A549 (cell line): ENCODE measurements at regions not wholly inside any gene's neighbourhood (a gene's known extent, or its start where the extent isn't known, plus 50 kb on each side); places are given as distances from the start of the nearest gene placed in this dataset.

Source experiments
- ATAC-seq, 2 experiments: fragments of 200-7000 bp in 1 of 2; fragments of >200 bp in 1 of 2; cut with Nextera tagmentation in 1 of 2; cut with Tn5 transposase in 1 of 2; 3 replicates each; pipeline versions ENCODE4 v1.8.0 to v1.9.1; 2018 to 2020; ENCODE audit warnings: mild to moderate bottlenecking in 1 of 2, moderate library complexity in 1 of 2
- CTCF ChIA-PET: fragments of 300-600 bp; sonication (Branson Sonifier 250); formaldehyde crosslinking; extraction: SDS; loops from one replicate; lab custom pipeline; 2021; ENCODE audit warnings: antibody characterized with exemption, inconsistent platforms; lab: Yijun Ruan, JAX
- POLR2A ChIA-PET: fragments of 350-600 bp; formaldehyde crosslinking; extraction: SDS; loops from one replicate; lab custom pipeline; 2021; ENCODE audit warnings: antibody characterized with exemption, inconsistent platforms; lab: Yijun Ruan, JAX
- DNase-seq, 2 experiments: peaks; one replicate each; pipeline versions ENCODE4 v3.0.0 to v3.0.0-alpha.2; 2011 to 2016; ENCODE audit warnings: low read depth in 1 of 2, low spot score in 1 of 2
- FAIRE-seq: peaks from 2 replicates; lab custom pipeline; 2011; peaks lifted over from hg19 to GRCh38; lab: Jason Lieb, UNC
- H3K27ac ChIP-seq, 2 experiments: fragments of >200 bp; sonication (Bioruptor Twin); formaldehyde crosslinking; 3 replicates each; pipeline ENCODE4 v1.5.1; 2016 to 2017
- H3K4me1 ChIP-seq: fragments of >200 bp; sonication (Bioruptor Twin); formaldehyde crosslinking; 3 replicates; pipeline ENCODE4 v1.6.1; 2016
- H3K4me2 ChIP-seq: fragments of >200 bp; sonication (Bioruptor Twin); formaldehyde crosslinking; 3 replicates; pipeline ENCODE4 v1.6.1; 2016
- H3K4me3 ChIP-seq: fragments of >200 bp; sonication (Bioruptor Twin); formaldehyde crosslinking; 3 replicates; pipeline ENCODE4 v1.5.1; 2016
- H3K9me3 ChIP-seq: fragments of >200 bp; sonication (Bioruptor Twin); formaldehyde crosslinking; 3 replicates; pipeline ENCODE4 v1.6.1; 2016
- EHF ChIP-seq: fragments of 250-450 bp; sonication (Bioruptor Pico); IDR thresholded peaks from 2 replicates; pipeline ENCODE4 v1.5.0; 2020; ENCODE audit warnings: mild to moderate bottlenecking
- EP300 ChIP-seq, 2 experiments: fragments of >200 bp; sonication (Bioruptor Twin); formaldehyde crosslinking; IDR thresholded peaks; 2 replicates in 1 of 2; 3 replicates in 1 of 2; pipeline ENCODE4 v1.6.1; 2016 to 2017
- FOSL2 ChIP-seq, 2 experiments: fragments of 450-650 bp in 1 of 2; fragments of >200 bp in 1 of 2; sonication (Bioruptor Twin) in 1 of 2; formaldehyde crosslinking; IDR thresholded peaks; 2 replicates each; pipeline versions ENCODE4 v1.5.0 to v1.6.1; 2016 to 2020; ENCODE audit warnings: mild to moderate bottlenecking in 1 of 2, moderate library complexity in 1 of 2
- HOXB13 ChIP-seq: fragments of 250-450 bp; sonication (Bioruptor Pico); IDR thresholded peaks from 2 replicates; pipeline ENCODE4 v1.5.0; 2020; ENCODE audit warnings: low read depth, mild to moderate bottlenecking, moderate library complexity
- JUNB ChIP-seq: fragments of >200 bp; sonication (Bioruptor Twin); formaldehyde crosslinking; IDR thresholded peaks from 2 replicates; pipeline ENCODE4 v1.6.1; 2016
- MYC ChIP-seq: IDR thresholded peaks from 2 replicates; pipeline ENCODE4 v1.6.1; 2012; ENCODE audit warnings: mild to moderate bottlenecking, inconsistent platforms, low read length, improper control_type of control experiment, borderline replicate concordance
- POLR2A ChIP-seq: IDR thresholded peaks from 2 replicates; pipeline ENCODE4 v1.6.1; 2012; ENCODE audit warnings: mild to moderate bottlenecking, low read length
- POLR2AphosphoS2 ChIP-seq: conservative IDR thresholded peaks from 2 replicates; pipeline ENCODE4 v1.6.1; 2012; ENCODE audit warnings: low read length, improper control_type of control experiment, inconsistent platforms
- RARB ChIP-seq: fragments of 250-450 bp; sonication (Bioruptor Pico); IDR thresholded peaks from 2 replicates; pipeline ENCODE4 v1.8.0; 2021; ENCODE audit warnings: mild to moderate bottlenecking, moderate library complexity
- RCOR1 ChIP-seq: fragments of 150-350 bp; IDR thresholded peaks from 2 replicates; pipeline ENCODE4 v1.6.1; 2014; ENCODE audit warnings: antibody characterized with exemption, low read length, low read depth
- TFCP2L1 ChIP-seq: fragments of 250-450 bp; sonication (Bioruptor Pico); IDR thresholded peaks from 2 replicates; pipeline ENCODE4 v1.5.0; 2021; ENCODE audit warnings: mild to moderate bottlenecking
- ZFP36 ChIP-seq: fragments of 450-650 bp; IDR thresholded peaks from 2 replicates; pipeline ENCODE4 v1.6.1; 2014; ENCODE audit warnings: borderline replicate concordance; ENCODE audit not compliant: partially characterized antibody
- WGBS: methylation state at CpG from one replicate; pipeline ENCODE4 v1.1.6; 2017; ENCODE audit errors: missing lambda C conversion rate; 5-methylcytosine and 5-hydroxymethylcytosine counted together
- TF ChIP-seq, protein P1 (sequence below): IDR thresholded peaks from 2 replicates; pipeline ENCODE4 v1.6.1; 2012; ENCODE audit warnings: low read depth, borderline replicate concordance
- TF ChIP-seq, protein P2 (sequence below): fragments of >200 bp; sonication (Bioruptor Twin); formaldehyde crosslinking; IDR thresholded peaks from 3 replicates; pipeline ENCODE4 v1.6.1; 2016
- TF ChIP-seq, protein P3 (sequence below): fragments of 250-450 bp; sonication (Bioruptor Pico); IDR thresholded peaks from 2 replicates; pipeline ENCODE4 v1.5.0; 2020; ENCODE audit warnings: low read depth, mild to moderate bottlenecking, moderate library complexity
- TF ChIP-seq, protein P4 (sequence below): IDR thresholded peaks from 2 replicates; pipeline ENCODE4 v1.6.1; 2012
- TF ChIP-seq, protein P5 (sequence below): fragments of >200 bp; sonication (Bioruptor Twin); formaldehyde crosslinking; IDR thresholded peaks from 3 replicates; pipeline ENCODE4 v1.5.1; 2016

DNA sequence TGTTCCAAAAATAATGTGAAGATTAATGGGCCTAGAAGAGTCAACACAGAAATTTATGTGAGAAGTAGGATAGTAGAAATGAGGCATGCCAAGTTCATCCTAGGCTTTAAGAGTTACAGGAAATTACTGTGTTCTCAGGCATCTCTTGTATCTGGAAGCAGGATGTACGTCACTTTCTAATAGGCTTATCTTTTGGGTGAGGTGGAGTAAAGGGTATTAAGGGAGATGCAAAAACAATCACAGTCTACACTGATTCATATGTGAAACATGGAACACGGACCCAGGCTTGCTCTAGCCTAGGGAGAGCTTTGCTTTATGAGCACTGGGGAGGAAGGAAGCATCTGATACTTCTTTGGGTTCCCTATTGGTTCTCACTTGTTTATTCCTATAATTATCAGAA, 84.5 kb upstream of the RGS4 start:
- no peak for FAIRE-seq
- no peak for DNase-seq
- Histone ChIP-seq H3K27ac (no peak overlapping the region), H3K4me3 (no peak overlapping the region), H3K4me1 (no peaks in the 10 kb centered on the region), H3K9me3 (no peaks in the 10 kb centered on the region), H3K4me2 (no peak overlapping the region)
- ChIA-PET CTCF (interaction anchor here (0.8 kb wide), 1 partner anchor 131 kb away, joined by 3 read pairs; no protein-coding TSS in a partner anchor), POLR2A (no interaction called here)
- no peak for ATAC-seq
- TF ChIP-seq MYC (no peak), FOSL2 (IDR thresholded peaks at IDR 0.05) (no peak), FOSL2 (CRISPR knock-in tag; IDR thresholded peaks at IDR 0.05) (no peak), ZFP36 (no peak), TFCP2L1 (CRISPR knock-in tag) (no peak), RARB (CRISPR knock-in tag) (no peak), EHF (CRISPR knock-in tag) (no peak), RCOR1 (no peak)
- TF ChIP-seq, protein P1, sequence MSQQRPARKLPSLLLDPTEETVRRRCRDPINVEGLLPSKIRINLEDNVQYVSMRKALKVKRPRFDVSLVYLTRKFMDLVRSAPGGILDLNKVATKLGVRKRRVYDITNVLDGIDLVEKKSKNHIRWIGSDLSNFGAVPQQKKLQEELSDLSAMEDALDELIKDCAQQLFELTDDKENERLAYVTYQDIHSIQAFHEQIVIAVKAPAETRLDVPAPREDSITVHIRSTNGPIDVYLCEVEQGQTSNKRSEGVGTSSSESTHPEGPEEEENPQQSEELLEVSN: no peak
- TF ChIP-seq, protein P2, sequence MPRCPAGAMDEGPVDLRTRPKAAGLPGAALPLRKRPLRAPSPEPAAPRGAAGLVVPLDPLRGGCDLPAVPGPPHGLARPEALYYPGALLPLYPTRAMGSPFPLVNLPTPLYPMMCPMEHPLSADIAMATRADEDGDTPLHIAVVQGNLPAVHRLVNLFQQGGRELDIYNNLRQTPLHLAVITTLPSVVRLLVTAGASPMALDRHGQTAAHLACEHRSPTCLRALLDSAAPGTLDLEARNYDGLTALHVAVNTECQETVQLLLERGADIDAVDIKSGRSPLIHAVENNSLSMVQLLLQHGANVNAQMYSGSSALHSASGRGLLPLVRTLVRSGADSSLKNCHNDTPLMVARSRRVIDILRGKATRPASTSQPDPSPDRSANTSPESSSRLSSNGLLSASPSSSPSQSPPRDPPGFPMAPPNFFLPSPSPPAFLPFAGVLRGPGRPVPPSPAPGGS: no peak
- TF ChIP-seq, protein P3, sequence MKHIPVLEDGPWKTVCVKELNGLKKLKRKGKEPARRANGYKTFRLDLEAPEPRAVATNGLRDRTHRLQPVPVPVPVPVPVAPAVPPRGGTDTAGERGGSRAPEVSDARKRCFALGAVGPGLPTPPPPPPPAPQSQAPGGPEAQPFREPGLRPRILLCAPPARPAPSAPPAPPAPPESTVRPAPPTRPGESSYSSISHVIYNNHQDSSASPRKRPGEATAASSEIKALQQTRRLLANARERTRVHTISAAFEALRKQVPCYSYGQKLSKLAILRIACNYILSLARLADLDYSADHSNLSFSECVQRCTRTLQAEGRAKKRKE (CRISPR knock-in tag): no peak
- WGBS: 4% methylated on average over 2 of the region's 2 CpGs

DNA sequence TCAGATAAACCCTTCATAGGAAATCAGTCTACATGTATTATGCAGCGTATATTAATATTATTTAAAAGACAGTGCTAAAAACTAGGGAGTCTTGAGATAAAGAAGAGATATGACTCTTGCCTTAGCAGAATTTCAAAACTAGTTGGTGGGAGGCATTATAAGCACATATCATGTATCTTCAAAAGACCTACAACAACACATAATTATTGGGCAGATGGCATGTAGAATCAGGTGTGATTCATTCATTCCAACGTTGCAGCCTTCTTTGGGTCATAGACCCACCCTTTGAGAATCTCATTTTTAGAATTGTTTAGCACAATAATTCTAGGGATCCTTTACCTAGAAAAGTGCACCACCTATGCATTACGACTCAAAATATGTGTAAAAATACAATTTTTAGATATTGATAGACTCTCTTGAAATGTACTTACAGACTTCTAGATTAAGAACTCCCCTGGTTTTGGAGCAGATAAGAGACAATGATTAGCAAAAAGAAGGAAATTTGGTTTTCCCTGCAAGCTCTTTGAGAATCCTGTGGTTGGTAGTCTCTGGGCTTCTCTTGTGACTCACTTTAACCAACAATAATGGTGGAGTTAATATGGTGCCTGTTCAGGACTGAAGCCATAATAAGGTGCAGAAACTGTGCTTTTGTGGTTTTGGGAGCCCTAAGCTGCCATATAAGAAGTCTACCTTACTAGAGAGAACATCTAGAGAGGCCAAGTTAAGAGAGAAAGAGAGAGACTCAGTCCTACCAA, 85.3 kb upstream of the RGS4 start:
- H3K4me2 ChIP-seq: no peak overlapping the region
- POLR2A ChIA-PET: no interaction called here
- no peaks in the 10 kb centered on the region for H3K9me3 ChIP-seq
- FAIRE-seq (no peak), ATAC-seq (no peak), DNase-seq (no peak)
- H3K27ac ChIP-seq: no peak overlapping the region
- no peaks in the 10 kb centered on the region for H3K4me1 ChIP-seq
- H3K4me3 ChIP-seq: no peak overlapping the region
- TF ChIP-seq JUNB: no peak
- no peak for TF ChIP-seq EP300 (IDR thresholded peaks at IDR 0.05)
- TF ChIP-seq POLR2A: no peak
- no peak for TF ChIP-seq POLR2AphosphoS2
- TF ChIP-seq, protein P4, sequence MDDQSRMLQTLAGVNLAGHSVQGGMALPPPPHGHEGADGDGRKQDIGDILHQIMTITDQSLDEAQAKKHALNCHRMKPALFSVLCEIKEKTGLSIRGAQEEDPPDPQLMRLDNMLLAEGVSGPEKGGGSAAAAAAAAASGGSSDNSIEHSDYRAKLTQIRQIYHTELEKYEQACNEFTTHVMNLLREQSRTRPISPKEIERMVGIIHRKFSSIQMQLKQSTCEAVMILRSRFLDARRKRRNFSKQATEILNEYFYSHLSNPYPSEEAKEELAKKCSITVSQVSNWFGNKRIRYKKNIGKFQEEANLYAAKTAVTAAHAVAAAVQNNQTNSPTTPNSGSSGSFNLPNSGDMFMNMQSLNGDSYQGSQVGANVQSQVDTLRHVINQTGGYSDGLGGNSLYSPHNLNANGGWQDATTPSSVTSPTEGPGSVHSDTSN: no peak
- no peak for TF ChIP-seq HOXB13
- WGBS: 8% methylated on average over 3 of the region's 3 CpGs
- CTCF ChIA-PET: no interaction called here

DNA sequence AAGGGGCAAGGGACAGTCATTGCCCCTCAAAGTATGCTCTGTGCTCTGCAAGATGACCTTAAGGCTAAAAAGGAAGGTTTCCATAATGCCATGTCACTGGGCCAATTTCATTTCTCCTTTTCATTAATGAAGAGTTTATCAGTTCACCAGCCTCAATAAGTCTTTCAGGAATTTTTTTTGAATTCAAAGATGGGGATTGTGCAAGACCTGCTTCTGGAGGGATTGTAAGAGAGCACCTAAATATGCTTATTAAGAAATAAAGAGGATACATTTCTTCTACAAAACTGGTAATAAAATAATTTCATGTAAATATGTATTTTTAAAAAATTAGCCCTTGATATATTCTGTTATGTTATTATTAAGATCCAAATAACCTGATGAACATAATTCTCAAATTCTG, 86.8 kb upstream of the RGS4 start:
- Histone ChIP-seq H3K9me3 (no peaks in the 10 kb centered on the region), H3K4me1 (no peaks in the 10 kb centered on the region), H3K27ac (no peak overlapping the region), H3K4me2 (no peak overlapping the region)
- CTCF ChIA-PET: no interaction called here
- no peak for FAIRE-seq
- TF ChIP-seq, protein P5, sequence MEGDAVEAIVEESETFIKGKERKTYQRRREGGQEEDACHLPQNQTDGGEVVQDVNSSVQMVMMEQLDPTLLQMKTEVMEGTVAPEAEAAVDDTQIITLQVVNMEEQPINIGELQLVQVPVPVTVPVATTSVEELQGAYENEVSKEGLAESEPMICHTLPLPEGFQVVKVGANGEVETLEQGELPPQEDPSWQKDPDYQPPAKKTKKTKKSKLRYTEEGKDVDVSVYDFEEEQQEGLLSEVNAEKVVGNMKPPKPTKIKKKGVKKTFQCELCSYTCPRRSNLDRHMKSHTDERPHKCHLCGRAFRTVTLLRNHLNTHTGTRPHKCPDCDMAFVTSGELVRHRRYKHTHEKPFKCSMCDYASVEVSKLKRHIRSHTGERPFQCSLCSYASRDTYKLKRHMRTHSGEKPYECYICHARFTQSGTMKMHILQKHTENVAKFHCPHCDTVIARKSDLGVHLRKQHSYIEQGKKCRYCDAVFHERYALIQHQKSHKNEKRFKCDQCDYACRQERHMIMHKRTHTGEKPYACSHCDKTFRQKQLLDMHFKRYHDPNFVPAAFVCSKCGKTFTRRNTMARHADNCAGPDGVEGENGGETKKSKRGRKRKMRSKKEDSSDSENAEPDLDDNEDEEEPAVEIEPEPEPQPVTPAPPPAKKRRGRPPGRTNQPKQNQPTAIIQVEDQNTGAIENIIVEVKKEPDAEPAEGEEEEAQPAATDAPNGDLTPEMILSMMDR: no peak
- TF ChIP-seq ZFP36: no peak
- TF ChIP-seq, all 56 proteins: peak for 0
- ATAC-seq (no peak), DNase-seq (no peak)
- POLR2A ChIA-PET: no interaction called here
- no peak overlapping the region for H3K4me3 ChIP-seq
